Right lobe of liver (tissue), 6 donors: ENCODE measurements at regions not wholly inside any gene's neighbourhood (a gene's known extent, or its start where the extent isn't known, plus 50 kb on each side); places are given as distances from the start of the nearest gene placed in this dataset.
A peak's percentile ranks its signal among the peaks of the same experiment; 100 is the strongest.

Experiments
- ATAC-seq, 4 donors: fragments of 200-7000 bp; cut with Tn5 transposase; one replicate each; pipeline ENCODE4 v1.9.1; 2020; ENCODE audit warnings: mild to moderate bottlenecking in 4 of 4, moderate library complexity in 4 of 4
- DNase-seq, 3 donors: peaks; one replicate each; pipeline ENCODE4 v3.0.0-alpha.2; 2020
- H3K27ac ChIP-seq, 3 donors: fragments of 200-600 bp; one replicate each; pipeline ENCODE4 v1.8.0; 2022
- H3K27me3 ChIP-seq, 2 donors: fragments of 200-600 bp; one replicate each; pipeline ENCODE4 v1.8.0; 2022
- H3K36me3 ChIP-seq, 4 donors: fragments of 200-600 bp; sonication (generic) in 1 of 4; one replicate each; pipeline versions ENCODE4 v1.5.1 to v1.8.0; 2017 to 2022; ENCODE audit warnings: control low read depth in 1 of 4
- H3K4me1 ChIP-seq, 4 donors: fragments of 200-600 bp; sonication (generic) in 1 of 4; one replicate each; pipeline versions ENCODE4 v1.5.1 to v1.8.0; 2017 to 2022; ENCODE audit warnings: control low read depth in 1 of 4
- H3K4me3 ChIP-seq, 3 donors: fragments of 200-600 bp; one replicate each; pipeline ENCODE4 v1.8.0; 2022
- H3K9me3 ChIP-seq, 4 donors: fragments of 200-600 bp; sonication (generic) in 1 of 4; one replicate each; pipeline versions ENCODE4 v1.5.1 to v1.8.0; 2017 to 2022; ENCODE audit warnings: control low read depth in 1 of 4
- POLR2A ChIP-seq: fragments of 450-650 bp; IDR thresholded peaks from one replicate; pipeline ENCODE4 v1.6.1; 2017; ENCODE audit warnings: antibody characterized with exemption, mild to moderate bottlenecking
- WGBS: methylation state at CpG from one replicate; pipeline ENCODE4 v1.1.6; 2018; ENCODE audit warnings: low coverage, low lambda C conversion rate; ENCODE audit not compliant: insufficient coverage; ENCODE audit errors: missing lambda C conversion rate; 5-methylcytosine and 5-hydroxymethylcytosine counted together
- intact Hi-C, 2 donors: fragments of 100-400 bp; cut with DNase I; formaldehyde crosslinking; loops; one replicate each; pipeline versions ENCODE4 v1.11.2 to v1.14.1; 2022
- TF ChIP-seq, protein P1 (sequence below), 4 donors: fragments of 200-600 bp in 3 of 4; fragments of 450-650 bp in 1 of 4; IDR thresholded peaks; one replicate each; pipeline versions ENCODE4 v1.5.1 to v1.8.0; 2016 to 2022; ENCODE audit warnings: antibody characterized with exemption in 4 of 4, mild to moderate bottlenecking in 2 of 4
- donor health status: DM: no; HTN: yes; CAD: no.
- donor health status: DM: no; HTN: no; CAD: no.
- donor health status: DM: no; HTN: no; CAD: no.
- donor health status: DM: no; HTN: yes; CAD: no.
- donor health status: DM: no; HTN: yes; CAD: no.

DNA sequence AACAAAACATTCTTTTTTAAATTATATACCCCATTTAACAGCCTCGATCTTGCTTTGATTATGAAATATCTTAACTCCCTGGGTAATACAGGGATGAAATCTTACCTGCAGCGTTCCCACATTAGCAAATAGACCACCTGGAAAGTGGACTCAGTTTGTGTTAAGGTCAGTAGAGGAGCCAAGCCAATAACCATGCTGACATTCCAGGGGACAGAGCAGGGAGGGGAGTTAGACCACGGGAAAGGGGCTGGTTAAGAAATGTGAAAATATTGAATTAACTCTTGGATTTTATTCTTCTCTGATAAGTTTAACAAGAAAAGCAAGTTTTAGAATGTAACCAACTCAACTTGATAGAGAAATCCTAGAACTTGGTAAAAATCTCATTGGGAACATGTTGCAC, 144.9 kb upstream of the CLEC14A start:
- Histone ChIP-seq H3K4me3 (no peak overlapping the region), H3K27ac (no peak overlapping the region), H3K9me3 (no peaks in the 10 kb centered on the region), H3K4me1 (no peaks in the 10 kb centered on the region), H3K36me3 (no peaks in the 10 kb centered on the region), H3K27me3 (no peaks in the 10 kb centered on the region)
- ATAC-seq (no peak), DNase-seq (no peak)
- 50% methylated on average over 3 of the region's 3 CpGs for WGBS
- intact Hi-C loops: no loop called here
- no peak for TF ChIP-seq POLR2A
- TF ChIP-seq, protein P1, sequence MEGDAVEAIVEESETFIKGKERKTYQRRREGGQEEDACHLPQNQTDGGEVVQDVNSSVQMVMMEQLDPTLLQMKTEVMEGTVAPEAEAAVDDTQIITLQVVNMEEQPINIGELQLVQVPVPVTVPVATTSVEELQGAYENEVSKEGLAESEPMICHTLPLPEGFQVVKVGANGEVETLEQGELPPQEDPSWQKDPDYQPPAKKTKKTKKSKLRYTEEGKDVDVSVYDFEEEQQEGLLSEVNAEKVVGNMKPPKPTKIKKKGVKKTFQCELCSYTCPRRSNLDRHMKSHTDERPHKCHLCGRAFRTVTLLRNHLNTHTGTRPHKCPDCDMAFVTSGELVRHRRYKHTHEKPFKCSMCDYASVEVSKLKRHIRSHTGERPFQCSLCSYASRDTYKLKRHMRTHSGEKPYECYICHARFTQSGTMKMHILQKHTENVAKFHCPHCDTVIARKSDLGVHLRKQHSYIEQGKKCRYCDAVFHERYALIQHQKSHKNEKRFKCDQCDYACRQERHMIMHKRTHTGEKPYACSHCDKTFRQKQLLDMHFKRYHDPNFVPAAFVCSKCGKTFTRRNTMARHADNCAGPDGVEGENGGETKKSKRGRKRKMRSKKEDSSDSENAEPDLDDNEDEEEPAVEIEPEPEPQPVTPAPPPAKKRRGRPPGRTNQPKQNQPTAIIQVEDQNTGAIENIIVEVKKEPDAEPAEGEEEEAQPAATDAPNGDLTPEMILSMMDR (IDR thresholded peaks at IDR 0.05): no peak

- no peak for DNase-seq
- H3K4me3 ChIP-seq: no peak overlapping the region
- H3K9me3 ChIP-seq: no peaks in the 10 kb centered on the region
- no peak for ATAC-seq
- 29% methylated on average over 2 of the region's 2 CpGs for WGBS
- no peaks in the 10 kb centered on the region for H3K27me3 ChIP-seq
- no peaks in the 10 kb centered on the region for H3K36me3 ChIP-seq
- intact Hi-C loops: no loop called here
- TF ChIP-seq POLR2A: no peak
- TF ChIP-seq, protein P1 (IDR thresholded peaks at IDR 0.05): no peak
- H3K27ac ChIP-seq: no peak overlapping the region
- no peaks in the 10 kb centered on the region for H3K4me1 ChIP-seq
Observed at GRCh38 chr14:38399652-38400051, 143.8 kb upstream of the CLEC14A start.

DNA sequence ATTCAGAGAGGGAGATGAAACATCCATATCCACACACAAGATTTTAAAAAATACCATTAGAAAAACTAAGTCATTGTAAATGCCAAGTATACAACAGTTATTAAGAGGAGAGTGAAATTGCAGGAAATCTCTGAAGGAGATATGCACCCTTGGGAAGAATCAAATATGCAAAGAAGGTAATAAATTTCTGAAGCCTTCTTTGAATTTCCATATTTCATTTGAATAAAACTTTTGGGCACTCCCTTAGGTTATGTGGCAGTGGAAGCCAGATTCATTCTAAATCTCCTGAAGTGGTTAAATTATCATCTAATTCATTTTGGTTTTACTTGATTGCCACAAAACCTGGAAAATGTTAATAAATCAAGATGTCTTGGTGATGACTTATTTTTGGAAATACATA, 138.9 kb upstream of the CLEC14A start:
- Histone ChIP-seq H3K36me3 (no peaks in the 10 kb centered on the region), H3K27ac (no peak overlapping the region), H3K4me3 (no peak overlapping the region), H3K9me3 (no peaks in the 10 kb centered on the region), H3K4me1 (peaks cover 0 to 5% (median 2%) of the 10 kb centered on the region in 4 donors), H3K27me3 (no peaks in the 10 kb centered on the region)
- TF ChIP-seq POLR2A: no peak
- TF ChIP-seq, protein P1 (IDR thresholded peaks at IDR 0.05): no peak
- DNase-seq (no peak), ATAC-seq (no peak)
- intact Hi-C loops: no loop called here

- no peak for DNase-seq
- TF ChIP-seq POLR2A: no peak
- TF ChIP-seq, protein P1 (IDR thresholded peaks at IDR 0.05): no peak
- 72% methylated on average over 2 of the region's 2 CpGs for WGBS
- Histone ChIP-seq H3K9me3 (no peaks in the 10 kb centered on the region), H3K27me3 (no peaks in the 10 kb centered on the region), H3K4me3 (no peak overlapping the region), H3K27ac (no peak overlapping the region), H3K36me3 (no peaks in the 10 kb centered on the region), H3K4me1 (peaks cover 0 to 5% (median 2%) of the 10 kb centered on the region in 4 donors)
- ATAC-seq: no peak
- intact Hi-C loops: no loop called here
Observed at GRCh38 chr14:38394064-38394463, 138.2 kb upstream of the CLEC14A start.

- H3K27me3 ChIP-seq: no peaks in the 10 kb centered on the region
- intact Hi-C loops: no loop called here
- TF ChIP-seq, protein P1 (IDR thresholded peaks at IDR 0.05): no peak
- no peak for TF ChIP-seq POLR2A
- ATAC-seq: peak; percentile 92 to 98 (median 93)
- peak overlapping the region in 2 of 3 donors; percentile 42 to 48 for H3K27ac ChIP-seq
- no peak for DNase-seq
- peaks cover 0 to 5% (median 2%) of the 10 kb centered on the region in 4 donors for H3K4me1 ChIP-seq
- no peak overlapping the region for H3K4me3 ChIP-seq
- H3K9me3 ChIP-seq: no peaks in the 10 kb centered on the region
- H3K36me3 ChIP-seq: no peaks in the 10 kb centered on the region
Observed at GRCh38 chr14:38391334-38391733, 135.4 kb upstream of the CLEC14A start.
